K562 (cell line): ENCODE measurements at regions not wholly inside any gene's neighbourhood (a gene's known extent, or its start where the extent isn't known, plus 50 kb on each side); places are given as distances from the start of the nearest gene placed in this dataset.

Source experiments
- ATAC-seq: fragments of 200-7000 bp; cut with Tn5 transposase; 3 replicates; pipeline ENCODE4 v1.9.1; 2020; ENCODE audit warnings: moderate library complexity
- BruUV-seq: library from RNA; stranded (reverse); fragments of 400-500 nt; replicated peaks from 2 replicates; lab custom pipeline; 2021; lab: Mats Ljungman, UMichigan
- CTCF ChIA-PET: fragments of 300-600 bp; formaldehyde crosslinking; extraction: SDS; loops from one replicate; lab custom pipeline; 2021; ENCODE audit warnings: low intra/inter-chr PET ratio; lab: Yijun Ruan, JAX
- POLR2A ChIA-PET: fragments of 300-600, 350-650 bp; sonication (Branson Sonifier 250); formaldehyde crosslinking; extraction: SDS; loops from one replicate; lab custom pipeline; 2021; ENCODE audit warnings: antibody characterized with exemption, inconsistent platforms; lab: Yijun Ruan, JAX
- DNase-seq, 4 experiments: peaks; one replicate each; pipeline versions ENCODE4 v3.0.0 to v3.0.0-alpha.2; 2011 to 2018; ENCODE audit warnings: low spot score in 3 of 4, mixed read lengths in 3 of 4; ENCODE audit errors: extremely low read depth in 1 of 4
- FAIRE-seq: peaks from 2 replicates; lab custom pipeline; 2011; peaks lifted over from hg19 to GRCh38; lab: Jason Lieb, UNC
- H2AFZ ChIP-seq: 2 replicates; pipeline ENCODE4 v1.6.0; 2011; ENCODE audit warnings: low read depth, low read length, control low read depth, inconsistent platforms
- H3K27ac ChIP-seq: fragments of 200-600 bp; 3 replicates; pipeline ENCODE4 v1.8.0; 2011; ENCODE audit warnings: low read depth, mild to moderate bottlenecking, control low read depth, inconsistent platforms, low read length, moderate library complexity, mixed read lengths; ENCODE audit errors: extremely low read depth
- H3K27me3 ChIP-seq, 2 experiments: fragments of 300-600 bp in 1 of 2; 2 replicates in 1 of 2; 3 replicates in 1 of 2; pipeline versions ENCODE4 v1.6.0 to v1.8.0; 2011; ENCODE audit warnings: inconsistent platforms in 2 of 2, low read length in 2 of 2, mild to moderate bottlenecking in 1 of 2, mixed read lengths in 1 of 2, moderate library complexity in 1 of 2; ENCODE audit not compliant: control insufficient read depth in 2 of 2, insufficient read depth in 2 of 2
- H3K36me3 ChIP-seq: fragments of 300-600 bp; 3 replicates; pipeline ENCODE4 v1.8.0; 2011; ENCODE audit warnings: mild to moderate bottlenecking, low read length, inconsistent platforms; ENCODE audit not compliant: control insufficient read depth, insufficient read depth
- H3K4me1 ChIP-seq, 2 experiments: fragments of 200-600 bp in 1 of 2; replicated peaks in 1 of 2; 2 replicates in 1 of 2; 3 replicates in 1 of 2; pipeline versions ENCODE4 v1.5.1 to v1.8.0; 2011; ENCODE audit warnings: inconsistent platforms in 2 of 2, low read length in 2 of 2, mild to moderate bottlenecking in 1 of 2, mixed read lengths in 1 of 2, moderate library complexity in 1 of 2; ENCODE audit not compliant: control insufficient read depth in 2 of 2, insufficient read depth in 2 of 2
- H3K4me2 ChIP-seq: 2 replicates; pipeline ENCODE4 v1.6.1; 2011; ENCODE audit warnings: low read length, control low read depth, inconsistent platforms, mixed read lengths; ENCODE audit not compliant: insufficient read depth
- H3K4me3 ChIP-seq: fragments of 200-600 bp; sonication (generic), shearing (Covaris generic); 2 replicates; pipeline ENCODE4 v1.5.1; 2016; ENCODE audit warnings: control low read depth, inconsistent platforms
- H3K79me2 ChIP-seq: fragments of 200-600 bp; 3 replicates; pipeline ENCODE4 v1.8.0; 2011; ENCODE audit warnings: low read length, inconsistent platforms; ENCODE audit not compliant: control insufficient read depth, insufficient read depth
- H3K9ac ChIP-seq, 2 experiments: 2 replicates each; pipeline versions ENCODE4 v1.6.0 to v1.6.1; 2011; ENCODE audit warnings: low read depth in 2 of 2, low read length in 2 of 2, control low read depth in 1 of 2, inconsistent platforms in 1 of 2, mild to moderate bottlenecking in 1 of 2, mixed read lengths in 1 of 2; ENCODE audit not compliant: insufficient read depth in 1 of 2
- H3K9me1 ChIP-seq: one replicate; pipeline ENCODE4 v1.6.0; 2011; ENCODE audit warnings: inconsistent platforms, mild to moderate bottlenecking, low read length, moderate library complexity; ENCODE audit not compliant: control insufficient read depth, insufficient read depth
- H3K9me3 ChIP-seq: replicated peaks from 2 replicates; pipeline ENCODE4 v1.5.1; 2011; ENCODE audit warnings: low read depth, low read length, inconsistent platforms; ENCODE audit not compliant: control insufficient read depth, insufficient read depth
- H4K20me1 ChIP-seq: replicated peaks from 2 replicates; pipeline ENCODE4 v1.6.1; 2011; ENCODE audit warnings: low read length, inconsistent platforms, mixed read lengths; ENCODE audit not compliant: control insufficient read depth, insufficient read depth
- HDAC6 ChIP-seq: IDR thresholded peaks from 2 replicates; pipeline ENCODE4 v1.6.1; 2012; ENCODE audit warnings: low read depth, mild to moderate bottlenecking, control low read depth, inconsistent platforms, low read length, moderate library complexity
- HMG20B ChIP-seq: fragments of 250-450 bp; sonication (Bioruptor Pico); IDR thresholded peaks from 2 replicates; pipeline ENCODE4 v1.5.0; 2021; ENCODE audit warnings: mild to moderate bottlenecking
- KDM1A ChIP-seq, 2 experiments: fragments of 450-650 bp; IDR thresholded peaks; 2 replicates each; pipeline ENCODE4 v1.6.1; 2016; ENCODE audit warnings: mild to moderate bottlenecking in 2 of 2
- MTF1 ChIP-seq: fragments of 250-450 bp; sonication (Bioruptor Pico); IDR thresholded peaks from 2 replicates; pipeline ENCODE4 v1.9.0; 2021; ENCODE audit warnings: moderate library complexity, mild to moderate bottlenecking, inconsistent platforms, borderline replicate concordance
- NELFE ChIP-seq: IDR thresholded peaks from 2 replicates; pipeline ENCODE4 v1.6.1; 2011; ENCODE audit warnings: mild to moderate bottlenecking; ENCODE audit not compliant: insufficient read depth, insufficient read length
- SLC30A9 ChIP-seq: fragments of 250-450 bp; sonication (Bioruptor Pico); IDR thresholded peaks from 2 replicates; pipeline ENCODE4 v1.8.0; 2022; ENCODE audit warnings: mild to moderate bottlenecking, moderate library complexity
- SMAD3 ChIP-seq: fragments of 450-650 bp; formaldehyde crosslinking; conservative IDR thresholded peaks from 2 replicates; pipeline ENCODE4 v1.4.0; 2020; ENCODE audit warnings: mild to moderate bottlenecking
- STAG1 ChIP-seq: sonication (generic); formaldehyde crosslinking; IDR thresholded peaks from 2 replicates; pipeline ENCODE4 v1.5.0; 2020; ENCODE audit warnings: missing genetic modification reagents, borderline replicate concordance
- ZC3H11A ChIP-seq: IDR thresholded peaks from 2 replicates; pipeline ENCODE4 v1.6.1; 2012; ENCODE audit warnings: low read depth, low read length, improper control_type of control experiment
- ZNF274 ChIP-seq: IDR thresholded peaks from 2 replicates; pipeline ENCODE4 v1.6.1; 2011; ENCODE audit warnings: low read depth, mild to moderate bottlenecking, low read length, moderate library complexity, borderline replicate concordance
- WGBS: fragments of 100-300 bp; shearing (Covaris generic); methylation state at CpG from one replicate; pipeline ENCODE4 v1.1.6; 2016; ENCODE audit warnings: low coverage, mixed read lengths; ENCODE audit not compliant: insufficient coverage; ENCODE audit errors: missing lambda C conversion rate; 5-methylcytosine and 5-hydroxymethylcytosine counted together
- in situ Hi-C: fragments of 300-500 bp; cut with MboI; formaldehyde crosslinking; loops from 4 replicates; pipeline ENCODE4 v1.15.0; 2018; ENCODE audit warnings: inconsistent platforms, mixed read lengths
- intact Hi-C: fragments of 100-400 bp; cut with micrococcal nuclease; formaldehyde crosslinking; loops from 2 replicates; pipeline ENCODE4 v1.14.2; 2022
- TF ChIP-seq, protein P1 (sequence below): fragments of 250-450 bp; sonication (Bioruptor Pico); IDR thresholded peaks from 2 replicates; pipeline ENCODE4 v1.5.0; 2021; ENCODE audit warnings: mild to moderate bottlenecking, borderline replicate concordance
- TF ChIP-seq, protein P2 (sequence below), 3 experiments: fragments of 200-800 bp in 1 of 3; fragments of 250-450 bp in 1 of 3; fragments of 450-650 bp in 1 of 3; sonication (Bioruptor Pico) in 1 of 3; sonication (Bioruptor generic) in 1 of 3; formaldehyde crosslinking in 1 of 3; IDR thresholded peaks; 2 replicates each; pipeline versions ENCODE4 v1.6.1 to v1.8.0; 2016 to 2022; ENCODE audit warnings: mild to moderate bottlenecking in 2 of 3, missing genetic modification characterization in 2 of 3, missing compliant biosample characterization in 1 of 3, moderate library complexity in 1 of 3
- TF ChIP-seq, protein P3 (sequence below): fragments of 450-650 bp; formaldehyde crosslinking; IDR thresholded peaks from 2 replicates; pipeline ENCODE4 v1.4.0; 2020; ENCODE audit warnings: mild to moderate bottlenecking, mixed read lengths
- TF ChIP-seq, protein P4 (sequence below), 2 experiments: IDR thresholded peaks; 2 replicates each; pipeline ENCODE4 v1.6.1; 2011; ENCODE audit warnings: borderline replicate concordance in 1 of 2, control low read depth in 1 of 2, low read depth in 1 of 2, low read length in 1 of 2, mild to moderate bottlenecking in 1 of 2, mixed read lengths in 1 of 2, moderate library complexity in 1 of 2; ENCODE audit not compliant: insufficient read depth in 1 of 2, insufficient read length in 1 of 2, poor library complexity in 1 of 2, severe bottlenecking in 1 of 2; ENCODE audit errors: extremely low read depth in 1 of 2

DNA sequence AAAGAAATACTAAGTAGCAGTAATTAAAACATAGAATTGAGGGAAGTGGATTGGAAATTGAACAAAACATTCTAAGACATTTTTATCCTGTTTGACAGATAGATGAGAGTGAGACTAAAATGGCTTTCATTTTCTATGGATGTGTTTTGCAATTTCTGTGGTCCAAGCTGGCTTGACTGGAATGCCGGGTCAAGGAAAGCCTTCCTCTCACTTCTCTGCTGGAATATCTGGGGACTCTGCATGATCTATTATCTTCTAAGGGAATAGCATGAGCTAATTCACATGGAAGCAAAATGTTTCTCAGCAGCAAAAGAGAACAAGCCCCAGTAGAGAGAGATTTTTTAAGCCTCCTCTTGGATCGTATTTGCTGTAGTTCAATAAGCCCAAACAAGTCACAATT, 407.9 kb upstream of the ATXN7L3B start:
- TF ChIP-seq HDAC6 (no peak), HMG20B (no peak), MTF1 (CRISPR knock-in tag) (no peak), ZC3H11A (no peak), KDM1A (IDR thresholded peaks at IDR 0.05) (no peak), ZNF274 (no peak), SLC30A9 (no peak), STAG1 (CRISPR knock-in tag) (no peak), SMAD3 (CRISPR knock-in tag) (no peak), NELFE (no peak)
- TF ChIP-seq, protein P1, sequence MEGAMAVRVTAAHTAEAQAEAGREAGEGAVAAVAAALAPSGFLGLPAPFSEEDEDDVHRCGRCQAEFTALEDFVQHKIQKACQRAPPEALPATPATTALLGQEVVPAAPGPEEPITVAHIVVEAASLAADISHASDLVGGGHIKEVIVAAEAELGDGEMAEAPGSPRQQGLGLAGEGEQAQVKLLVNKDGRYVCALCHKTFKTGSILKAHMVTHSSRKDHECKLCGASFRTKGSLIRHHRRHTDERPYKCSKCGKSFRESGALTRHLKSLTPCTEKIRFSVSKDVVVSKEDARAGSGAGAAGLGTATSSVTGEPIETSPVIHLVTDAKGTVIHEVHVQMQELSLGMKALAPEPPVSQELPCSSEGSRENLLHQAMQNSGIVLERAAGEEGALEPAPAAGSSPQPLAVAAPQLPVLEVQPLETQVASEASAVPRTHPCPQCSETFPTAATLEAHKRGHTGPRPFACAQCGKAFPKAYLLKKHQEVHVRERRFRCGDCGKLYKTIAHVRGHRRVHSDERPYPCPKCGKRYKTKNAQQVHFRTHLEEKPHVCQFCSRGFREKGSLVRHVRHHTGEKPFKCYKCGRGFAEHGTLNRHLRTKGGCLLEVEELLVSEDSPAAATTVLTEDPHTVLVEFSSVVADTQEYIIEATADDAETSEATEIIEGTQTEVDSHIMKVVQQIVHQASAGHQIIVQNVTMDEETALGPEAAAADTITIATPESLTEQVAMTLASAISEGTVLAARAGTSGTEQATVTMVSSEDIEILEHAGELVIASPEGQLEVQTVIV (CRISPR knock-in tag), result no peak
- TF ChIP-seq, protein P2, sequence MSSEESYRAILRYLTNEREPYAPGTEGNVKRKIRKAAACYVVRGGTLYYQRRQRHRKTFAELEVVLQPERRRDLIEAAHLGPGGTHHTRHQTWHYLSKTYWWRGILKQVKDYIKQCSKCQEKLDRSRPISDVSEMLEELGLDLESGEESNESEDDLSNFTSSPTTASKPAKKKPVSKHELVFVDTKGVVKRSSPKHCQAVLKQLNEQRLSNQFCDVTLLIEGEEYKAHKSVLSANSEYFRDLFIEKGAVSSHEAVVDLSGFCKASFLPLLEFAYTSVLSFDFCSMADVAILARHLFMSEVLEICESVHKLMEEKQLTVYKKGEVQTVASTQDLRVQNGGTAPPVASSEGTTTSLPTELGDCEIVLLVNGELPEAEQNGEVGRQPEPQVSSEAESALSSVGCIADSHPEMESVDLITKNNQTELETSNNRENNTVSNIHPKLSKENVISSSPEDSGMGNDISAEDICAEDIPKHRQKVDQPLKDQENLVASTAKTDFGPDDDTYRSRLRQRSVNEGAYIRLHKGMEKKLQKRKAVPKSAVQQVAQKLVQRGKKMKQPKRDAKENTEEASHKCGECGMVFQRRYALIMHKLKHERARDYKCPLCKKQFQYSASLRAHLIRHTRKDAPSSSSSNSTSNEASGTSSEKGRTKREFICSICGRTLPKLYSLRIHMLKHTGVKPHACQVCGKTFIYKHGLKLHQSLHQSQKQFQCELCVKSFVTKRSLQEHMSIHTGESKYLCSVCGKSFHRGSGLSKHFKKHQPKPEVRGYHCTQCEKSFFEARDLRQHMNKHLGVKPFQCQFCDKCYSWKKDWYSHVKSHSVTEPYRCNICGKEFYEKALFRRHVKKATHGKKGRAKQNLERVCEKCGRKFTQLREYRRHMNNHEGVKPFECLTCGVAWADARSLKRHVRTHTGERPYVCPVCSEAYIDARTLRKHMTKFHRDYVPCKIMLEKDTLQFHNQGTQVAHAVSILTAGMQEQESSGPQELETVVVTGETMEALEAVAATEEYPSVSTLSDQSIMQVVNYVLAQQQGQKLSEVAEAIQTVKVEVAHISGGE (CRISPR knock-in tag; IDR thresholded peaks at IDR 0.05), result no peak
- TF ChIP-seq, protein P3, sequence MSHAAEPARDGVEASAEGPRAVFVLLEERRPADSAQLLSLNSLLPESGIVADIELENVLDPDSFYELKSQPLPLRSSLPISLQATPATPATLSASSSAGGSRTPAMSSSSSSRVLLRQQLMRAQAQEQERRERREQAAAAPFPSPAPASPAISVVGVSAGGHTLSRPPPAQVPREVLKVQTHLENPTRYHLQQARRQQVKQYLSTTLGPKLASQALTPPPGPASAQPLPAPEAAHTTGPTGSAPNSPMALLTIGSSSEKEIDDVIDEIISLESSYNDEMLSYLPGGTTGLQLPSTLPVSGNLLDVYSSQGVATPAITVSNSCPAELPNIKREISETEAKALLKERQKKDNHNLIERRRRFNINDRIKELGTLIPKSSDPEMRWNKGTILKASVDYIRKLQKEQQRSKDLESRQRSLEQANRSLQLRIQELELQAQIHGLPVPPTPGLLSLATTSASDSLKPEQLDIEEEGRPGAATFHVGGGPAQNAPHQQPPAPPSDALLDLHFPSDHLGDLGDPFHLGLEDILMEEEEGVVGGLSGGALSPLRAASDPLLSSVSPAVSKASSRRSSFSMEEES, result no peak
- TF ChIP-seq, protein P4, sequence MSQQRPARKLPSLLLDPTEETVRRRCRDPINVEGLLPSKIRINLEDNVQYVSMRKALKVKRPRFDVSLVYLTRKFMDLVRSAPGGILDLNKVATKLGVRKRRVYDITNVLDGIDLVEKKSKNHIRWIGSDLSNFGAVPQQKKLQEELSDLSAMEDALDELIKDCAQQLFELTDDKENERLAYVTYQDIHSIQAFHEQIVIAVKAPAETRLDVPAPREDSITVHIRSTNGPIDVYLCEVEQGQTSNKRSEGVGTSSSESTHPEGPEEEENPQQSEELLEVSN (IDR thresholded peaks at IDR 0.05; ENCODE audit: borderline replicate concordance in 1 of 2, extremely low read depth in 1 of 2, insufficient read depth in 1 of 2, insufficient read length in 1 of 2, low read depth in 1 of 2, low read length in 1 of 2, poor library complexity in 1 of 2, severe bottlenecking in 1 of 2), result no peak
- Histone ChIP-seq H3K27ac (no peak overlapping the region), H3K4me3 (no peak overlapping the region), H3K9me1 (no peaks in the 10 kb centered on the region), H3K4me1 (no peaks in the 10 kb centered on the region), H3K4me2 (no peak overlapping the region), H4K20me1 (no peaks in the 10 kb centered on the region), H3K9ac (no peak overlapping the region), H3K27me3 (no peaks in the 10 kb centered on the region), H3K36me3 (no peaks in the 10 kb centered on the region), H3K9me3 (no peaks in the 10 kb centered on the region), H2AFZ (no peak overlapping the region), H3K79me2 (no peaks in the 10 kb centered on the region)
- intact Hi-C loops (no loop called here), in situ Hi-C loops (no loop called here)
- ChIA-PET CTCF (no interaction called here), POLR2A (no interaction called here)
- no TSS peak for BruUV-seq
- DNase-seq (no peak), FAIRE-seq (peak; percentile 54), ATAC-seq (no peak)
- WGBS, result 85% methylated on average over 2 of the region's 2 CpGs
